Stimulated activated CD4-positive, alpha-beta T cell treated with anti-CD3 and anti-CD28 coated beads, Interleukin-12 subunit alpha, Interleukin-12 subunit beta, amount 100 ng/mL, for 24 hours (primary cell): ENCODE measurements at regions not wholly inside any gene's neighbourhood (a gene's known extent, or its start where the extent isn't known, plus 50 kb on each side); places are given as distances from the start of the nearest gene placed in this dataset.
"Not testable (repeated sequence)": the region's sequence is repeated elsewhere in the genome, so short reads cannot be mapped to it uniquely, and the experiment has no call there.

Experiments
- DNase-seq, 2 experiments: peaks; one replicate each; pipeline ENCODE4 v3.0.0-alpha.2; 2020; ENCODE audit warnings: low read depth in 2 of 2

GRCh38 chr5:163950248-163950647 lies 444.8 kb downstream of the MAT2B start:
- no peak for DNase-seq

GRCh38 chr5:163951069-163951468 lies 445.6 kb downstream of the MAT2B start:
- DNase-seq, result no peak

GRCh38 chr5:163953901-163954300 lies 448.5 kb downstream of the MAT2B start:
- no peak for DNase-seq

- not testable (repeated sequence) for DNase-seq
Observed at GRCh38 chr5:163961230-163961629, 455.8 kb downstream of the MAT2B start.

GRCh38 chr5:163963881-163964280 lies 458.5 kb downstream of the MAT2B start:
- DNase-seq, result no peak

GRCh38 chr5:163964671-163965070 lies 459.3 kb downstream of the MAT2B start:
- DNase-seq, result no peak

- no peak for DNase-seq
Observed at GRCh38 chr5:163967268-163967667, 461.8 kb downstream of the MAT2B start.

- DNase-seq, result no peak
Observed at GRCh38 chr5:163968651-163969050, 463.2 kb downstream of the MAT2B start.

GRCh38 chr5:163976696-163977095 lies 471.3 kb downstream of the MAT2B start:
- DNase-seq, result no peak

GRCh38 chr5:163978897-163979296 lies 473.5 kb downstream of the MAT2B start:
- no peak for DNase-seq

- DNase-seq, result no peak
Observed at GRCh38 chr5:163988566-163988965, 483.1 kb downstream of the MAT2B start.

- no peak for DNase-seq
Observed at GRCh38 chr5:163993126-163993525, 487.7 kb downstream of the MAT2B start.

GRCh38 chr5:163995206-163995605 lies 489.8 kb downstream of the MAT2B start:
- no peak for DNase-seq

- DNase-seq, result no peak
Observed at GRCh38 chr5:163997965-163998364, 492.5 kb downstream of the MAT2B start.

GRCh38 chr5:164000241-164000640 lies 494.8 kb downstream of the MAT2B start:
- no peak for DNase-seq

GRCh38 chr5:164000819-164001218 lies 495.4 kb downstream of the MAT2B start:
- DNase-seq, result no peak

- DNase-seq, result no peak
Observed at GRCh38 chr5:164002214-164002613, 496.8 kb downstream of the MAT2B start.

- DNase-seq, result no peak
Observed at GRCh38 chr5:164002628-164003027, 497.2 kb downstream of the MAT2B start.

- no peak for DNase-seq
Observed at GRCh38 chr5:164005071-164005470, 499.7 kb downstream of the MAT2B start.

- DNase-seq, result no peak
Observed at GRCh38 chr5:164007064-164007463, 501.6 kb downstream of the MAT2B start.

- DNase-seq, result no peak
Observed at GRCh38 chr5:164009621-164010020, 504.2 kb downstream of the MAT2B start.

- DNase-seq, result no peak
Observed at GRCh38 chr5:164010900-164011299, 505.5 kb downstream of the MAT2B start.

GRCh38 chr5:164012371-164012770 lies 507.0 kb downstream of the MAT2B start:
- DNase-seq, result no peak

- DNase-seq, result peak in 1 of 2 experiments; percentile 17
Observed at GRCh38 chr5:164013077-164013670, 507.8 kb downstream of the MAT2B start.
